H9 (cell line): ENCODE measurements at regions not wholly inside any gene's neighbourhood (a gene's known extent, or its start where the extent isn't known, plus 50 kb on each side); places are given as distances from the start of the nearest gene placed in this dataset.

Source experiments
- DNase-seq: peaks from one replicate; pipeline ENCODE4 v3.0.0-alpha.2; 2017
- H2AFZ ChIP-seq: one replicate; pipeline ENCODE4 v1.6.1; 2013; ENCODE audit warnings: mild to moderate bottlenecking, low read length, control low read depth, moderate library complexity
- H2AK5ac ChIP-seq: 2 replicates; pipeline ENCODE4 v1.6.1; 2013; ENCODE audit warnings: low read length, control low read depth, mixed read lengths; ENCODE audit not compliant: insufficient read length
- H2BK120ac ChIP-seq: one replicate; pipeline ENCODE4 v1.6.1; 2013; ENCODE audit warnings: low read depth, mild to moderate bottlenecking, low read length, control low read depth, inconsistent platforms; ENCODE audit not compliant: poor library complexity, severe bottlenecking
- H2BK12ac ChIP-seq: 2 replicates; pipeline ENCODE4 v1.6.1; 2013; ENCODE audit warnings: low read length, control low read depth, mixed read lengths, low read depth; ENCODE audit not compliant: insufficient read length
- H2BK15ac ChIP-seq: 2 replicates; pipeline ENCODE4 v1.6.1; 2013; ENCODE audit warnings: low read depth, low read length, control low read depth
- H2BK20ac ChIP-seq: one replicate; pipeline ENCODE4 v1.6.1; 2013; ENCODE audit warnings: low read depth, mild to moderate bottlenecking, low read length, control low read depth, inconsistent platforms; ENCODE audit not compliant: poor library complexity, severe bottlenecking
- H2BK5ac ChIP-seq: 2 replicates; pipeline ENCODE4 v1.6.1; 2013; ENCODE audit warnings: low read length, control low read depth, mixed read lengths; ENCODE audit not compliant: insufficient read length
- H3K14ac ChIP-seq: 2 replicates; pipeline ENCODE4 v1.6.1; 2013; ENCODE audit warnings: low read length, control low read depth; ENCODE audit not compliant: insufficient read depth
- H3K18ac ChIP-seq: 2 replicates; pipeline ENCODE4 v1.6.1; 2013; ENCODE audit warnings: low read depth, mild to moderate bottlenecking, mixed read lengths, low read length, control low read depth; ENCODE audit not compliant: insufficient read length
- H3K23ac ChIP-seq: 2 replicates; pipeline ENCODE4 v1.6.1; 2013; ENCODE audit warnings: low read length, control low read depth, mixed read lengths, low read depth; ENCODE audit not compliant: insufficient read length
- H3K23me2 ChIP-seq: 2 replicates; pipeline ENCODE4 v1.6.1; 2013; ENCODE audit warnings: low read depth, mild to moderate bottlenecking, mixed read lengths, low read length, control low read depth; ENCODE audit not compliant: insufficient read length, poor library complexity, severe bottlenecking
- H3K27ac ChIP-seq: 2 replicates; pipeline ENCODE4 v1.5.1; 2013; ENCODE audit warnings: low read length, control low read depth, mixed read lengths, low read depth; ENCODE audit not compliant: insufficient read length
- H3K27me3 ChIP-seq: 2 replicates; pipeline ENCODE4 v1.6.1; 2013; ENCODE audit warnings: low read length, control low read depth, inconsistent platforms; ENCODE audit not compliant: insufficient read depth
- H3K4ac ChIP-seq: 2 replicates; pipeline ENCODE4 v1.6.1; 2013; ENCODE audit warnings: low read depth, mild to moderate bottlenecking, control low read depth, inconsistent platforms, low read length, moderate library complexity
- H3K4me1 ChIP-seq: 2 replicates; pipeline ENCODE4 v1.6.1; 2013; ENCODE audit warnings: low read length, control low read depth, inconsistent platforms; ENCODE audit not compliant: insufficient read depth
- H3K4me2 ChIP-seq: 2 replicates; pipeline ENCODE4 v1.6.1; 2013; ENCODE audit warnings: low read length, control low read depth, mixed read lengths; ENCODE audit not compliant: insufficient read length, insufficient read depth
- H3K56ac ChIP-seq: 2 replicates; pipeline ENCODE4 v1.6.1; 2013; ENCODE audit warnings: low read depth, mild to moderate bottlenecking, mixed read lengths, low read length, control low read depth; ENCODE audit not compliant: insufficient read length
- H3K79me1 ChIP-seq: 2 replicates; pipeline ENCODE4 v1.6.1; 2013; ENCODE audit warnings: low read depth, mild to moderate bottlenecking, moderate library complexity, low read length, control low read depth, inconsistent platforms; ENCODE audit not compliant: insufficient read depth, poor library complexity, severe bottlenecking
- H3K79me2 ChIP-seq: 2 replicates; pipeline ENCODE4 v1.6.1; 2013; ENCODE audit warnings: low read length, control low read depth, inconsistent platforms; ENCODE audit not compliant: insufficient read depth
- H3K9ac ChIP-seq: 2 replicates; pipeline ENCODE4 v1.6.1; 2013; ENCODE audit warnings: low read length, control low read depth, mixed read lengths; ENCODE audit not compliant: insufficient read length; ENCODE audit errors: extremely low read depth
- H3K9me3 ChIP-seq: one replicate; pipeline ENCODE4 v1.6.1; 2013; ENCODE audit warnings: low read depth, low read length, inconsistent platforms; ENCODE audit not compliant: control insufficient read depth
- H3T11ph ChIP-seq: one replicate; pipeline ENCODE4 v1.6.1; 2013; ENCODE audit warnings: mild to moderate bottlenecking, low read length, control low read depth, inconsistent platforms
- H4K20me1 ChIP-seq: one replicate; pipeline ENCODE4 v1.6.1; 2013; ENCODE audit not compliant: control insufficient read depth, insufficient read length, insufficient read depth
- H4K5ac ChIP-seq: 2 replicates; pipeline ENCODE4 v1.6.1; 2013; ENCODE audit warnings: low read depth, mild to moderate bottlenecking, mixed read lengths, low read length, control low read depth; ENCODE audit not compliant: insufficient read length
- H4K8ac ChIP-seq: replicated peaks from 2 replicates; pipeline ENCODE4 v1.6.1; 2013; ENCODE audit warnings: low read length, control low read depth, mixed read lengths, low read depth; ENCODE audit not compliant: insufficient read length
- H4K91ac ChIP-seq: 2 replicates; pipeline ENCODE4 v1.6.1; 2013; ENCODE audit warnings: low read depth, mild to moderate bottlenecking, moderate library complexity, mixed read lengths, low read length, control low read depth; ENCODE audit not compliant: insufficient read length
- H3K27ac Mint-ChIP-seq, 3 experiments: 2 replicates in 2 of 3; 3 replicates in 1 of 3; pipeline ENCODE4 v1.8.0; 2020 to 2021; ENCODE audit warnings: mixed read lengths in 3 of 3, mild to moderate bottlenecking in 1 of 3, moderate library complexity in 1 of 3
- H3K27me3 Mint-ChIP-seq: 2 replicates; pipeline ENCODE4 v1.8.0; 2021; ENCODE audit warnings: low read depth, mild to moderate bottlenecking, moderate library complexity, mixed read lengths
- H3K36me3 Mint-ChIP-seq, 3 experiments: 2 replicates in 2 of 3; 3 replicates in 1 of 3; pipeline ENCODE4 v1.8.0; 2020 to 2021; ENCODE audit warnings: low read depth in 3 of 3, mixed read lengths in 3 of 3; ENCODE audit not compliant: insufficient read depth in 1 of 3
- H3K4me1 Mint-ChIP-seq, 2 experiments: 2 replicates each; pipeline ENCODE4 v1.8.0; 2020; ENCODE audit warnings: mixed read lengths in 2 of 2
- H3K4me3 Mint-ChIP-seq, 2 experiments: 2 replicates in 1 of 2; 3 replicates in 1 of 2; pipeline ENCODE4 v1.8.0; 2020 to 2021; ENCODE audit warnings: mild to moderate bottlenecking in 2 of 2, mixed read lengths in 2 of 2, moderate library complexity in 1 of 2
- H3K9me3 Mint-ChIP-seq, 2 experiments: 2 replicates in 1 of 2; 3 replicates in 1 of 2; pipeline ENCODE4 v1.8.0; 2020; ENCODE audit warnings: mild to moderate bottlenecking in 2 of 2, mixed read lengths in 2 of 2, moderate library complexity in 1 of 2
- CTCF ChIP-seq: fragments of 200-600 bp; sonication (generic); conservative IDR thresholded peaks from 3 replicates; pipeline ENCODE4 v1.8.0; 2021; ENCODE audit warnings: antibody characterized with exemption, mild to moderate bottlenecking
- WGBS: extraction: QIAGEN DNeasy Blood & Tissue Kit; methylation state at CpG from one replicate; pipeline ENCODE4 v1.1.7; 2013; ENCODE audit warnings: missing lambda C conversion rate, low lambda C conversion rate, mixed read lengths; ENCODE audit not compliant: insufficient read length; ENCODE audit errors: extremely low coverage; 5-methylcytosine and 5-hydroxymethylcytosine counted together

GRCh38 chrX:6386837-6387236, 148.1 kb downstream of the VCX3A start:
- WGBS = no CpG with 5 or more reads among the region's 2 CpGs

More at GRCh38 chrX:6386837-6387236, 148.1 kb downstream of the VCX3A start:
- H4K91ac ChIP-seq = no peak overlapping the region
- no peak overlapping the region for H2BK120ac ChIP-seq
- no peak overlapping the region for H2BK12ac ChIP-seq
- no peaks in the 10 kb centered on the region for H3K9me3 ChIP-seq
- H2BK5ac ChIP-seq = no peak overlapping the region
- no peak overlapping the region for H3K23ac ChIP-seq
- no peak overlapping the region for H3K4me2 ChIP-seq
- H3T11ph ChIP-seq = no peak overlapping the region
- H3K56ac ChIP-seq = no peak overlapping the region
- Mint-ChIP-seq H3K4me3 (no peak overlapping the region), H3K27ac (no peak overlapping the region), H3K36me3 (0 out of 7 replicates have a peak, but pooled peaks cover 0 to 3% (median 0%) of the 10 kb centered on the region in 3 experiments), H3K27me3 (no peaks in the 10 kb centered on the region), H3K9me3 (no peaks in the 10 kb centered on the region; a peak in 1 of 5 replicates), H3K4me1 (peaks cover 43 to 47% of the 10 kb centered on the region in 2 experiments)
- no peak overlapping the region for H3K14ac ChIP-seq
- no peaks in the 10 kb centered on the region for H3K23me2 ChIP-seq
- no peaks in the 10 kb centered on the region for H3K79me2 ChIP-seq
- H3K27ac ChIP-seq = no peak overlapping the region
- H2AFZ ChIP-seq = no peak overlapping the region
- H3K79me1 ChIP-seq = no peaks in the 10 kb centered on the region
- no peak overlapping the region for H3K18ac ChIP-seq
- no peaks in the 10 kb centered on the region for H3K27me3 ChIP-seq
- no peak overlapping the region for H4K5ac ChIP-seq
- no peak overlapping the region for H3K9ac ChIP-seq
- peaks cover 14% of the 10 kb centered on the region for H3K4me1 ChIP-seq
- H3K4ac ChIP-seq = no peak overlapping the region
- H2BK20ac ChIP-seq = no peak overlapping the region
- no peak overlapping the region for H2BK15ac ChIP-seq
- no peaks in the 10 kb centered on the region for H4K20me1 ChIP-seq
- no peak overlapping the region for H2AK5ac ChIP-seq
- no peak for TF ChIP-seq CTCF
- DNase-seq = no peak
- H4K8ac ChIP-seq = no peak overlapping the region
